B cell (primary cell): ENCODE measurements at regions not wholly inside any gene's neighbourhood (a gene's known extent, or its start where the extent isn't known, plus 50 kb on each side); places are given as distances from the start of the nearest gene placed in this dataset.

ENCODE experiments used
- CTCF ChIP-seq: fragments of 200-600 bp; IDR thresholded peaks from one replicate; pipeline ENCODE4 v1.8.0; 2022; ENCODE audit warnings: antibody characterized with exemption, mild to moderate bottlenecking
- EZH2 ChIP-seq: IDR thresholded peaks from 2 replicates; pipeline ENCODE4 v1.6.1; 2012; ENCODE audit warnings: borderline replicate concordance, low read depth, mild to moderate bottlenecking, moderate library complexity, low read length; ENCODE audit not compliant: insufficient read depth, poor library complexity, severe bottlenecking

- TF ChIP-seq CTCF (no peak), EZH2 (no peak)
Measured at GRCh38 chr11:104637662-104638170, 260.5 kb downstream of the CASP12 start.
